Lower lobe of right lung (tissue), 2 donors: ENCODE measurements at regions not wholly inside any gene's neighbourhood (a gene's known extent, or its start where the extent isn't known, plus 50 kb on each side); places are given as distances from the start of the nearest gene placed in this dataset.

Experiments
- ATAC-seq, 2 donors: fragments of 200-7000 bp; cut with Tn5 transposase; one replicate each; pipeline ENCODE4 v1.9.1; 2020 to 2022; ENCODE audit warnings: mild to moderate bottlenecking in 2 of 2, moderate library complexity in 2 of 2
- DNase-seq: peaks from one replicate; pipeline ENCODE4 v3.0.0-alpha.2; 2020
- H3K27ac ChIP-seq: fragments of 200-600 bp; one replicate; pipeline ENCODE4 v1.8.0; 2022
- H3K27me3 ChIP-seq: fragments of 200-600 bp; one replicate; pipeline ENCODE4 v1.8.0; 2022; ENCODE audit warnings: low read depth
- H3K36me3 ChIP-seq: fragments of 200-600 bp; one replicate; pipeline ENCODE4 v1.8.0; 2022; ENCODE audit warnings: mild to moderate bottlenecking
- H3K4me1 ChIP-seq: fragments of 200-600 bp; one replicate; pipeline ENCODE4 v1.8.0; 2022
- H3K4me3 ChIP-seq: fragments of 200-600 bp; one replicate; pipeline ENCODE4 v1.8.0; 2022; ENCODE audit warnings: mild to moderate bottlenecking
- H3K9me3 ChIP-seq: fragments of 200-600 bp; one replicate; pipeline ENCODE4 v1.8.0; 2022
- intact Hi-C: fragments of 100-400 bp; cut with DNase I; formaldehyde crosslinking; loops from one replicate; pipeline ENCODE4 v1.11.0; 2022
- TF ChIP-seq, protein P1 (sequence below): fragments of 200-600 bp; IDR thresholded peaks from one replicate; pipeline ENCODE4 v1.8.0; 2022; ENCODE audit warnings: antibody characterized with exemption, mild to moderate bottlenecking
- donor health status: DM: no; HTN: yes; CAD: no; lungs with severe emphysema.

DNA sequence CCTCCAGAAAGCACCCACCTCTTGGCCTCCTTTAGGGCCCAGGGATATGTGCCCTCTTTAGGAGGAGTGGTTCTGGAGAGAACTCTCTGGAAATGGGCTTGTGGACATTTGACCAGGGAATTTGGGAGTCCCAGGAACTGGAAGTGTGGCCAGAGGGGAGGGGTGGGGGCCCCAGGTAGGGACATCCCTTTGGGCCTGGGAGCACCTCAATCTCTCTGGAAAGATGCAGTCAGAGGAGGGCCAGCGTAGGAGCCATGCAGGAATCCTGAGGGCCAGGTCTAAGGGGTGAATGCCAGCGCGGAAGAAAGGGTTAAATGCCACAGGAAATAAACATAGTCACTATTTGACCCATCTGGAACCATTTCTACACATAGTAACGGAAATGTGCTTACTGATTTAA, 50.3 kb upstream of the ITGA11 start:
- intact Hi-C loops = no loop called here
- H3K9me3 ChIP-seq = no peaks in the 10 kb centered on the region

DNA sequence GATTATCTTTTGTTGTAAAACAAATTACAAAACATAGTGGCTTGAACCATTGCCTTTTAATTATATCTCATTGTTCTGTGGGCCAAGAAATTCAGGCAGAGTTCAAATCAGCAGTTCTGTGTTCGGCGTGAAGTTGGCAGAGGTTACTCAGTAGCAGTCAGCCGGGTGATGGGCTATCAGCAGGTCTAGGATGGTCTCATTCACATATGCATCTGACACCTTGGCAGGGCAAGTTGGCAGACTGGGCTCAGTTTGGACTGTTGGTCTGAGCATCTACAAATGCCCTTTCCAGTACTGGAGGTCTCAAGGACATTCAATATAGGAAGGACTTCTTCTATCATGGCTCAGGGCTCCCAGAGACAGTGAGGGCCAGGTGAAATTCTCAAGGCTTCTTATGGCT, 51.2 kb upstream of the ITGA11 start:
- no peaks in the 10 kb centered on the region for H3K4me1 ChIP-seq
- TF ChIP-seq, protein P1, sequence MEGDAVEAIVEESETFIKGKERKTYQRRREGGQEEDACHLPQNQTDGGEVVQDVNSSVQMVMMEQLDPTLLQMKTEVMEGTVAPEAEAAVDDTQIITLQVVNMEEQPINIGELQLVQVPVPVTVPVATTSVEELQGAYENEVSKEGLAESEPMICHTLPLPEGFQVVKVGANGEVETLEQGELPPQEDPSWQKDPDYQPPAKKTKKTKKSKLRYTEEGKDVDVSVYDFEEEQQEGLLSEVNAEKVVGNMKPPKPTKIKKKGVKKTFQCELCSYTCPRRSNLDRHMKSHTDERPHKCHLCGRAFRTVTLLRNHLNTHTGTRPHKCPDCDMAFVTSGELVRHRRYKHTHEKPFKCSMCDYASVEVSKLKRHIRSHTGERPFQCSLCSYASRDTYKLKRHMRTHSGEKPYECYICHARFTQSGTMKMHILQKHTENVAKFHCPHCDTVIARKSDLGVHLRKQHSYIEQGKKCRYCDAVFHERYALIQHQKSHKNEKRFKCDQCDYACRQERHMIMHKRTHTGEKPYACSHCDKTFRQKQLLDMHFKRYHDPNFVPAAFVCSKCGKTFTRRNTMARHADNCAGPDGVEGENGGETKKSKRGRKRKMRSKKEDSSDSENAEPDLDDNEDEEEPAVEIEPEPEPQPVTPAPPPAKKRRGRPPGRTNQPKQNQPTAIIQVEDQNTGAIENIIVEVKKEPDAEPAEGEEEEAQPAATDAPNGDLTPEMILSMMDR = no peak
- DNase-seq = no peak
- no peak for ATAC-seq
- H3K27ac ChIP-seq = no peak overlapping the region
- intact Hi-C loops = no loop called here
- no peaks in the 10 kb centered on the region for H3K27me3 ChIP-seq
- H3K36me3 ChIP-seq = no peaks in the 10 kb centered on the region
- no peaks in the 10 kb centered on the region for H3K9me3 ChIP-seq
- H3K4me3 ChIP-seq = no peak overlapping the region

More for the DNA sequence above, 50.3 kb upstream of the ITGA11 start:
- Histone ChIP-seq H3K4me1 (no peaks in the 10 kb centered on the region), H3K27ac (no peak overlapping the region), H3K27me3 (no peaks in the 10 kb centered on the region), H3K36me3 (no peaks in the 10 kb centered on the region), H3K4me3 (no peak overlapping the region)
- no peak for ATAC-seq
- TF ChIP-seq, protein P1 = no peak
- DNase-seq = no peak

DNA sequence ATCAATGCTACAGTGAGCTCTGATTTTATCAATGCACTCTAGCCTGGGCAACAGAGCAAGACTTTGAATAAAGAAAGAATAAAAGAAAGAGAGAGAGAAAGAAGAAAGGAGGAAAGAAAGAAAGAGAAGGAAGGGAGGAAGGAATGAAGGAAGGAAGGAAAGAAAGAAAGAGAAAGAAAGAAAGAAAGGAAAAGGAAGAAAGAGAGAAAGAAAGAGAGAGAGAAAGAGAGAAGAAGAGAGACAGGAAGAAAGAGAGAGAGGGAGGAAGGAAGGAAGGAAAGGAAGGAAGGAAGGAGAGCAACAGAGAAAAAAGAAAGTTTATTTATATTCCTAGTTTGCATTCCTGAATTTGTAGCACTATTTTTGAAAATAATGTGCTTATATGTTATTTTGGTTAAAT, 52.3 kb upstream of the ITGA11 start:
- H3K27me3 ChIP-seq = no peaks in the 10 kb centered on the region

DNA sequence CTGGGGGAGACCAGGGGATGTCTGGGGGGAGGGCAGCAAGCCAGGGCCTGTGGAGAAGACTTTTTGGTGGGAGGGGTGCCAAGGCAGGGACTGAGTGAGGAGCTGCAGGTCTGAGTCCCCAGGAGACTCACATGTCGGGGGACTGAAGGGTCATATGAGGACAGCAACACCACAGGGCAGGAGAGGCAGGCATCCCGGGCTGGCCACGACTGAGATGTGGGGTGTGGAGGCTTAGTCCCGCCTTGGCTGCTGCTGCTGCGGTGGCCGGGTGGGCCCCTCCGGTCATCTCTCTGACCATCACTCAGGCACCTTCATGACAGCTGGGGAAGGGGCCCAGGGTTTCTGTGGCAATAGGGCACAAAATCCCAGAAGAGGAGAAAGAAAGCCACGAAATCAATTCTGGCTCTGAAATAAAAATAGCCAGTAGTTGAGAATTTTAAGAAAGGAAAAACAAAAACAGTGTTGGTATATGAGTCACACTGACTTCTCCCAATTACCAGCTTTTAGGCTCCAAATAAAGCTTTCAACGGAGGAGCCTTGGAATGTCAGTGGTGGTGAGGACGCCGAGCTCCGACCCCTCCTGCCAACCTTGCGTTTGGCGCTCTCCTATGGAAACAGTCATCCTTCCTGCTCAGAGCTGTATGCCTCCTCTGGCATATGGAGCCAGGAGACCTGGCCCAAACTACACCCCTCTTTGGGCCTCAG, 52.9 kb upstream of the ITGA11 start:
- TF ChIP-seq, protein P1 = no peak
- H3K27me3 ChIP-seq = no peaks in the 10 kb centered on the region
- DNase-seq (no peak), ATAC-seq (no peak)
- no peaks in the 10 kb centered on the region for H3K36me3 ChIP-seq
- no peaks in the 10 kb centered on the region for H3K4me1 ChIP-seq
- no peaks in the 10 kb centered on the region for H3K9me3 ChIP-seq
- no peak overlapping the region for H3K4me3 ChIP-seq
- H3K27ac ChIP-seq = no peak overlapping the region
- intact Hi-C loops = no loop called here

More for the DNA sequence above, 52.3 kb upstream of the ITGA11 start:
- Histone ChIP-seq H3K9me3 (no peaks in the 10 kb centered on the region), H3K27ac (no peak overlapping the region), H3K4me1 (no peaks in the 10 kb centered on the region), H3K36me3 (no peaks in the 10 kb centered on the region), H3K4me3 (no peak overlapping the region)
- DNase-seq (no peak), ATAC-seq (no peak)
- TF ChIP-seq, protein P1 = no peak
- intact Hi-C loops = no loop called here

DNA sequence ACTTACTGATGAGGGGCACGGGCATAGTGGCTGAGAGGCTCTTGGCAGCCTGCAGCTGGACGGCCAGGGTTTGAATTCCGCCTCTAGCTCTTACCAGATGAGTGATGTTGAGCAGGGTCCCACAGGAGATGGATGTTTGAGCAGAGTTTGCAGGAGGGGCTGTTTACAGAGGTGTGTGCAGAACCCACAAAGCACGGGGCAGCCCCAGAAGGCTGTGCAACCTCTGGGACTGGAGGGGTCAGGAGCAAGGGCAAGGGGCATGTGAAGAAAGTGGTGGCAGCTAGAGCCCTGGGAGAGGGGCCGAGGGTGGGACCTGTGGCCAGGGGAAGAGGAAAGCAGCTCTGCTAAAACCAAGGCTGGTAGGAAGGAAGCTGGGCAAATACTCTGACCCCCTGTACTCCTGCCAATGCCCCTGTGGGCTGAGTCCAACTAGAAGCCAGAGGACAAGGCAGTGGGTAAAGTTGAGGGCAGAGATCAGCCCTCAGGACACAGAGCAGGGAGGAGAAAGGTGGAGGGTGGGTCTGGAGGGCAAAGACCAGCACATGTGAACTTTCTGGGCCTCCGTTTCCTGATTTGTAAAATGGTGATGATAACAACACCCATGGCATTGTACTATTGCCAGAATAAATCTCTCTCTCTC, 53.9 kb upstream of the ITGA11 start:
- H3K27ac ChIP-seq = no peak overlapping the region
- intact Hi-C loops = no loop called here
- DNase-seq = no peak
- H3K4me1 ChIP-seq = no peaks in the 10 kb centered on the region
- H3K4me3 ChIP-seq = no peak overlapping the region
- no peaks in the 10 kb centered on the region for H3K9me3 ChIP-seq
- H3K27me3 ChIP-seq = no peaks in the 10 kb centered on the region
- H3K36me3 ChIP-seq = no peaks in the 10 kb centered on the region
- TF ChIP-seq, protein P1 = no peak
- ATAC-seq = no peak
